Calu3 (cell line): ENCODE measurements at regions not wholly inside any gene's neighbourhood (a gene's known extent, or its start where the extent isn't known, plus 50 kb on each side); places are given as distances from the start of the nearest gene placed in this dataset.

Source experiments
- BruUV-seq: library from RNA; stranded (reverse); fragments of 400-500 nt; replicated peaks from 2 replicates; lab custom pipeline; 2021; lab: Mats Ljungman, UMichigan
- CTCF ChIA-PET: fragments of 300-600 bp; sonication (Branson Sonifier 250); formaldehyde crosslinking; loops from one replicate; lab custom pipeline; 2022; ENCODE audit warnings: antibody characterized with exemption; lab: Charles Lee
- DNase-seq: peaks from one replicate; pipeline ENCODE4 v3.0.0; 2022
- H3K27ac Mint-ChIP-seq: one replicate; pipeline ENCODE4 v1.8.0; 2022; ENCODE audit warnings: mixed read lengths; ENCODE audit not compliant: unreplicated experiment
- H3K27me3 Mint-ChIP-seq: one replicate; pipeline ENCODE4 v1.8.0; 2022; ENCODE audit warnings: mixed read lengths; ENCODE audit not compliant: unreplicated experiment
- H3K36me3 Mint-ChIP-seq: one replicate; pipeline ENCODE4 v1.8.0; 2022; ENCODE audit warnings: mild to moderate bottlenecking, moderate library complexity, mixed read lengths; ENCODE audit not compliant: insufficient read depth, unreplicated experiment
- H3K4me1 Mint-ChIP-seq: one replicate; pipeline ENCODE4 v1.8.0; 2022; ENCODE audit warnings: mild to moderate bottlenecking, low read depth, mixed read lengths; ENCODE audit not compliant: unreplicated experiment
- H3K4me3 Mint-ChIP-seq: one replicate; pipeline ENCODE4 v1.8.0; 2022; ENCODE audit warnings: mild to moderate bottlenecking, low read depth, moderate library complexity, mixed read lengths; ENCODE audit not compliant: unreplicated experiment
- H3K9me3 Mint-ChIP-seq: one replicate; pipeline ENCODE4 v1.8.0; 2022; ENCODE audit warnings: low read depth, mixed read lengths; ENCODE audit not compliant: unreplicated experiment
- CTCF ChIP-seq: fragments of 200-600 bp; IDR thresholded peaks from one replicate; pipeline ENCODE4 v1.8.0; 2022; ENCODE audit warnings: antibody characterized with exemption; ENCODE audit not compliant: unreplicated experiment
- intact Hi-C: fragments of 100-400 bp; cut with micrococcal nuclease; formaldehyde crosslinking; loops from one replicate; pipeline ENCODE4 v1.10.0; 2022; ENCODE audit not compliant: unreplicated experiment

GRCh38 chr3:105170423-105170822, 196.3 kb upstream of the ALCAM start:
- Mint-ChIP-seq H3K36me3 (no peaks in the 10 kb centered on the region), H3K4me3 (no peak overlapping the region), H3K4me1 (no peaks in the 10 kb centered on the region), H3K27me3 (no peaks in the 10 kb centered on the region), H3K27ac (no peak overlapping the region), H3K9me3 (no peaks in the 10 kb centered on the region)
- intact Hi-C loops, result no loop called here
- no TSS peak for BruUV-seq
- DNase-seq, result no peak
- CTCF ChIA-PET, result no interaction called here
- TF ChIP-seq CTCF, result no peak

GRCh38 chr3:105174017-105174615, 192.6 kb upstream of the ALCAM start:
- no TSS peak for BruUV-seq
- no peaks in the 10 kb centered on the region for H3K27me3 Mint-ChIP-seq
- H3K9me3 Mint-ChIP-seq, result no peaks in the 10 kb centered on the region
- intact Hi-C loops, result no loop called here
- TF ChIP-seq CTCF, result no peak
- no peak for DNase-seq
- CTCF ChIA-PET, result no interaction called here
- H3K4me1 Mint-ChIP-seq, result no peaks in the 10 kb centered on the region
- H3K27ac Mint-ChIP-seq, result no peak overlapping the region
- H3K36me3 Mint-ChIP-seq, result no peaks in the 10 kb centered on the region
- no peak overlapping the region for H3K4me3 Mint-ChIP-seq

- no peaks in the 10 kb centered on the region for H3K9me3 Mint-ChIP-seq
- no peak for DNase-seq
- no peaks in the 10 kb centered on the region for H3K36me3 Mint-ChIP-seq
- H3K27ac Mint-ChIP-seq, result no peak overlapping the region
- intact Hi-C loops, result no loop called here
- CTCF ChIA-PET, result no interaction called here
- H3K4me3 Mint-ChIP-seq, result no peak overlapping the region
- no peak for TF ChIP-seq CTCF
- H3K27me3 Mint-ChIP-seq, result no peaks in the 10 kb centered on the region
- H3K4me1 Mint-ChIP-seq, result no peaks in the 10 kb centered on the region
- BruUV-seq, result no TSS peak
These were observed 189.1 kb upstream of the ALCAM start for GRCh38 chr3:105177576-105177975.

GRCh38 chr3:105187344-105187743, 179.4 kb upstream of the ALCAM start:
- Mint-ChIP-seq H3K27ac (no peak overlapping the region), H3K4me3 (no peak overlapping the region), H3K4me1 (no peaks in the 10 kb centered on the region), H3K9me3 (no peaks in the 10 kb centered on the region), H3K27me3 (no peaks in the 10 kb centered on the region), H3K36me3 (no peaks in the 10 kb centered on the region)
- BruUV-seq, result no TSS peak
- intact Hi-C loops, result no loop called here
- TF ChIP-seq CTCF, result no peak
- CTCF ChIA-PET, result no interaction called here
- no peak for DNase-seq
